Sigmoid colon (tissue), 6 donors: ENCODE measurements at regions not wholly inside any gene's neighbourhood (a gene's known extent, or its start where the extent isn't known, plus 50 kb on each side); places are given as distances from the start of the nearest gene placed in this dataset.

Experiments used
- DNase-seq: peaks from one replicate; pipeline ENCODE4 v3.0.0-alpha.2; 2019
- H3K27ac ChIP-seq, 4 donors: fragments of 200-600 bp; sonication (generic); one replicate each; pipeline ENCODE4 v1.5.1; 2016 to 2019; ENCODE audit warnings: mild to moderate bottlenecking in 1 of 4
- H3K27me3 ChIP-seq, 3 donors: fragments of 200-600 bp; sonication (generic); one replicate each; pipeline ENCODE4 v1.5.1; 2019; ENCODE audit warnings: mild to moderate bottlenecking in 1 of 3
- H3K36me3 ChIP-seq, 4 donors: fragments of 200-600 bp; sonication (generic); one replicate each; pipeline ENCODE4 v1.5.1; 2016 to 2019
- H3K4me1 ChIP-seq, 4 donors: fragments of 200-600 bp; sonication (generic); one replicate each; pipeline ENCODE4 v1.5.1; 2017 to 2019
- H3K4me3 ChIP-seq, 4 donors: fragments of 200-600 bp; sonication (generic); one replicate each; pipeline ENCODE4 v1.5.1; 2017 to 2019; ENCODE audit warnings: mild to moderate bottlenecking in 2 of 4, moderate library complexity in 1 of 4
- H3K9me3 ChIP-seq, 4 donors: fragments of 200-600 bp in 3 of 4; sonication (generic) in 3 of 4; one replicate each; pipeline versions ENCODE4 v1.5.1 to v1.6.1; 2013 to 2019
- EP300 ChIP-seq, 4 donors: sonication (generic); formaldehyde crosslinking; IDR thresholded peaks; one replicate each; pipeline ENCODE4 v1.6.1; 2017; ENCODE audit warnings: antibody characterized with exemption in 4 of 4
- POLR2A ChIP-seq, 2 donors: fragments of 450-650 bp; IDR thresholded peaks; one replicate each; pipeline ENCODE4 v1.6.1; 2016; ENCODE audit warnings: antibody characterized with exemption in 2 of 2, mild to moderate bottlenecking in 2 of 2, moderate library complexity in 2 of 2
- POLR2AphosphoS5 ChIP-seq, 4 donors: sonication (generic); formaldehyde crosslinking; IDR thresholded peaks; one replicate each; pipeline ENCODE4 v1.6.1; 2017; ENCODE audit warnings: antibody characterized with exemption in 4 of 4
- WGBS, 2 donors: extraction: QIAGEN DNeasy Blood & Tissue Kit; methylation state at CpG; one replicate each; pipeline ENCODE4 v1.1.7; 2013; 5-methylcytosine and 5-hydroxymethylcytosine counted together
- intact Hi-C: fragments of 100-400 bp; cut with DNase I; formaldehyde crosslinking; loops from one replicate; pipeline ENCODE4 v1.15.1; 2023
- TF ChIP-seq, protein P1 (sequence below), 4 experiments: fragments of 450-650 bp in 3 of 4; fragments of 200-600 bp in 1 of 4; IDR thresholded peaks; one replicate each; pipeline ENCODE4 v1.5.1; 2016 to 2019; ENCODE audit warnings: antibody characterized with exemption in 4 of 4, mild to moderate bottlenecking in 3 of 4, moderate library complexity in 2 of 4
- donor health status: healthy with polysubstance abuse.
- donor health status: healthy.

DNA sequence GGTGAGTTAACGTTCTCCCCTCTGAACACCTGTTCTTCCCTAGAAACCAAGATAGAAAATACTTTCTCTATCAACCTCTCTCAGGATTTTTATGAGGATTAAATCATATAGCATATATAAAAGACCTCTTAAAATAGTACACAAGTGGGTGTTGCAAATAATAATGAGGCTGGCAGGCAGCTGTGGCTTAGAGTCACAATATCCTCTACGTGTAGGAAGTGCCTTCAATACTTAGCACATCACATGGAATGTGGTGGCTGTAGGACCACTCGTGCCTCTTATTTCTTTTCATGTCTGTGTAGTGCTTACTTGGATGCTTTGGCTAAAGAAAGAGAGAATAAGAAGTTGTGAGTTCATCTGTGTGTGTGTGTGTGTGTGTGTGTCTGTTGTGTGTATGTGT, 96.3 kb downstream of the PRLHR start:
- no peaks in the 10 kb centered on the region for H3K9me3 ChIP-seq
- H3K27ac ChIP-seq = no peak overlapping the region
- intact Hi-C loops = no loop called here
- H3K4me3 ChIP-seq = no peak overlapping the region
- 79 to 82% methylated on average over 3 of the region's 3 CpGs for WGBS, 2 donors
- H3K36me3 ChIP-seq = no peaks in the 10 kb centered on the region
- TF ChIP-seq, protein P1, sequence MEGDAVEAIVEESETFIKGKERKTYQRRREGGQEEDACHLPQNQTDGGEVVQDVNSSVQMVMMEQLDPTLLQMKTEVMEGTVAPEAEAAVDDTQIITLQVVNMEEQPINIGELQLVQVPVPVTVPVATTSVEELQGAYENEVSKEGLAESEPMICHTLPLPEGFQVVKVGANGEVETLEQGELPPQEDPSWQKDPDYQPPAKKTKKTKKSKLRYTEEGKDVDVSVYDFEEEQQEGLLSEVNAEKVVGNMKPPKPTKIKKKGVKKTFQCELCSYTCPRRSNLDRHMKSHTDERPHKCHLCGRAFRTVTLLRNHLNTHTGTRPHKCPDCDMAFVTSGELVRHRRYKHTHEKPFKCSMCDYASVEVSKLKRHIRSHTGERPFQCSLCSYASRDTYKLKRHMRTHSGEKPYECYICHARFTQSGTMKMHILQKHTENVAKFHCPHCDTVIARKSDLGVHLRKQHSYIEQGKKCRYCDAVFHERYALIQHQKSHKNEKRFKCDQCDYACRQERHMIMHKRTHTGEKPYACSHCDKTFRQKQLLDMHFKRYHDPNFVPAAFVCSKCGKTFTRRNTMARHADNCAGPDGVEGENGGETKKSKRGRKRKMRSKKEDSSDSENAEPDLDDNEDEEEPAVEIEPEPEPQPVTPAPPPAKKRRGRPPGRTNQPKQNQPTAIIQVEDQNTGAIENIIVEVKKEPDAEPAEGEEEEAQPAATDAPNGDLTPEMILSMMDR (IDR thresholded peaks at IDR 0.05) = no peak
- TF ChIP-seq POLR2A (IDR thresholded peaks at IDR 0.05) = no peak
- TF ChIP-seq EP300 (IDR thresholded peaks at IDR 0.05) = no peak
- TF ChIP-seq POLR2AphosphoS5 (IDR thresholded peaks at IDR 0.05) = no peak
- H3K4me1 ChIP-seq = no peaks in the 10 kb centered on the region
- no peak for DNase-seq
- H3K27me3 ChIP-seq = peaks cover 0 to 5% (median 0%) of the 10 kb centered on the region in 3 donors

DNA sequence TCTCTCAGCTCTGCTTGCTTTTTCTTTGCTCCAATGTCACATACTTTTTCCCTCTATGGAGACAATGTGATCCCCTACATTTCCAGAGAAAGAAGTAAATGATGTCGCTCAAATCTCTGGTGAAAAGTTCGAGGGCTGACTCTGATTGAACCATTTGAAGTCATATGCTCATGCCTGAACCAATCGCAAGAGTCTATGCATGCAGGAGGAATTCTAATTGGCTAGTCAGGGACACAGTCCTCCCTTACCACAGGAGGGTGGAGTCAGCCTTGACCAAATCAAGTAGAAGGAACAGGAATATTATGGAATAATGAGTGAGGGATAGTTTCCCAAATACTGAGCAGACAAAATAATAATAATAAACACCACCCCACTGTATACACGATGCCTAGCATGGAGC, 96.8 kb downstream of the PRLHR start:
- intact Hi-C loops = no loop called here
- H3K27ac ChIP-seq = no peak overlapping the region
- H3K36me3 ChIP-seq = no peaks in the 10 kb centered on the region
- no peak for DNase-seq
- no peaks in the 10 kb centered on the region for H3K4me1 ChIP-seq
- peaks cover 0 to 5% (median 0%) of the 10 kb centered on the region in 3 donors for H3K27me3 ChIP-seq
- WGBS, 2 donors = 85 to 87% methylated on average over 4 of the region's 4 CpGs
- TF ChIP-seq EP300 (IDR thresholded peaks at IDR 0.05) (no peak), POLR2AphosphoS5 (IDR thresholded peaks at IDR 0.05) (no peak), POLR2A (IDR thresholded peaks at IDR 0.05) (no peak)
- TF ChIP-seq, protein P1 (IDR thresholded peaks at IDR 0.05) = no peak
- H3K4me3 ChIP-seq = no peak overlapping the region
- no peaks in the 10 kb centered on the region for H3K9me3 ChIP-seq

DNA sequence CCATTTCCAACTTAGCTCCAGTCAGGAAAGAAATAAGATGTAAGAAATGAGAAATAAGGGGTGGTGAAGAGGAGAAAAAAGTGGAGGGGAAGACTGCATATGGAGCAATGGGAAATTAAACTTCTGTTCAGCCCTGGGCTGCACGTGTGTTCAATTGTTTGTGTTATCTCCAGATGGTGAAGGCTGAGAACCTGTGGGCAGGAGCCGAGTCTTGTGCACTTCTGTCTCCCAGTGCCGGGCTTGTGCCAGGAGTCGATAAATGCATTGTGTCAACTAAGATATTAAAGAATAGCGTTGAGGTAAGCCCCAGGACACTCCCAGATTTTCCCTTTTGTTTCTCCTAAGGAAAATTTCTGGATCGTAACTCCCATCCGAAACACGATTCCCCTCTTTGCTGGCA, 98.2 kb downstream of the PRLHR start:
- Histone ChIP-seq H3K4me1 (no peaks in the 10 kb centered on the region), H3K36me3 (no peaks in the 10 kb centered on the region), H3K27me3 (peaks cover 0 to 5% (median 0%) of the 10 kb centered on the region in 3 donors), H3K27ac (no peak overlapping the region), H3K4me3 (no peak overlapping the region), H3K9me3 (no peaks in the 10 kb centered on the region)
- DNase-seq = no peak
- TF ChIP-seq EP300 (IDR thresholded peaks at IDR 0.05) = no peak
- 83 to 89% methylated on average over 8 of the region's 8 CpGs for WGBS, 2 donors
- intact Hi-C loops = no loop called here

DNA sequence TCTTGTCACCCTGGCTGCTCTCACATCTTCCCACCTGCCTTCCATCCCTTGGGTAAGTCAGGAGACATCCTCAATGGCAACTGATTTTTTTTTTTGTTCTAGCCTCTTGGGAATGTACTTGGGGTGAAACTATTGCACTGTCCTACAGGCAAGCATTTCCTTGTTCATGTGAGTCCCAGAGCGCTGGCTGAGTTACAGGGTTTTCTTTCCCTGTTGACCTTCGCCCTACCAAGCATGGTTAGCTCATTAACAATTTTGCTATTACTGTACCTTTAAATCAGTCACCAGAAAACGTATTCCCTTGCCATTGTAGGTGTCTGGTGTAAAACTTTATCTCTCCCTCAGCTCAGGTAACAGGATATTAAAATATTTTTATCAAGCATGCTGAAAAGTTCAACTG, 98.9 kb downstream of the PRLHR start:
- no peaks in the 10 kb centered on the region for H3K9me3 ChIP-seq
- no peak overlapping the region for H3K27ac ChIP-seq
- no peaks in the 10 kb centered on the region for H3K4me1 ChIP-seq
- no peak overlapping the region for H3K4me3 ChIP-seq
- H3K27me3 ChIP-seq = peaks cover 0 to 5% (median 0%) of the 10 kb centered on the region in 3 donors
- no peak for TF ChIP-seq EP300 (IDR thresholded peaks at IDR 0.05)
- TF ChIP-seq, protein P1 (IDR thresholded peaks at IDR 0.05) = no peak
- no peak for TF ChIP-seq POLR2A (IDR thresholded peaks at IDR 0.05)
- no peak for TF ChIP-seq POLR2AphosphoS5 (IDR thresholded peaks at IDR 0.05)
- WGBS, 2 donors = 14 to 52% methylated on average over 3 of the region's 3 CpGs
- intact Hi-C loops = no loop called here
- no peak for DNase-seq
- no peaks in the 10 kb centered on the region for H3K36me3 ChIP-seq

DNA sequence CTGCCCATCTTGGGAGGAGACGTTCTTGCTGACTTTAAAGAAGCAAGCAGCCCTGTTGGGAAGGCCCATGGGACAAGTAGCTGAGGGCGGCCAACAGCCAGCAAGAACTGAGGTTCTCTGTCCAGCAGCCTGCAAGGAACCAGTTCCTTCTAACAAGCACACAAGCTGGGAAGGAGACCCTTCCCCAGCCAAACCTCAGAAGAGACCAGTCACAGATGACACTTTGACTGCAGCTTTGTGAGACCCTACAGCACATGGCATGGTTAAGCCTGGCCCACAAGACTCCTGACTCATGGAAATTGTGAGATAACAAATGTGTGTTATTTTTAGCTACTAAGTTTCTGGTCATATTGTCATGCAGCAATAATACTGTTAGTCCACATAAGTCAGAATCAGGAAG, 99.9 kb downstream of the PRLHR start:
- no peaks in the 10 kb centered on the region for H3K9me3 ChIP-seq
- intact Hi-C loops = no loop called here

More for the DNA sequence above, 99.9 kb downstream of the PRLHR start:
- peaks cover 0 to 5% (median 0%) of the 10 kb centered on the region in 3 donors for H3K27me3 ChIP-seq
- no peaks in the 10 kb centered on the region for H3K4me1 ChIP-seq
- no peak for TF ChIP-seq POLR2AphosphoS5 (IDR thresholded peaks at IDR 0.05)
- TF ChIP-seq, protein P1 (IDR thresholded peaks at IDR 0.05) = no peak
- no peak for TF ChIP-seq EP300 (IDR thresholded peaks at IDR 0.05)
- no peak for TF ChIP-seq POLR2A (IDR thresholded peaks at IDR 0.05)
- no peak overlapping the region for H3K27ac ChIP-seq
- 94 to 95% methylated on average over 2 of the region's 2 CpGs for WGBS, 2 donors
- no peaks in the 10 kb centered on the region for H3K36me3 ChIP-seq
- no peak overlapping the region for H3K4me3 ChIP-seq
- no peak for DNase-seq
